ENCODE measurements at regions not wholly inside any gene's neighbourhood (a gene's known extent, or its start where the extent isn't known, plus 50 kb on each side); places are given as distances from the start of the nearest gene placed in this dataset.
"Not testable (repeated sequence)": the region's sequence is repeated elsewhere in the genome, so short reads cannot be mapped to it uniquely, and the experiment has no call there.

GRCh38 chr7:35919607-35920006 is 118.8 kb downstream of the SEPTIN7 start:
- Mint-ChIP-seq H3K27ac (peak overlapping the region; percentile 20), H3K4me3 (peak overlapping the region; percentile 68), H3K4me1 (peaks cover 12% of the 10 kb centered on the region)
- not testable (repeated sequence) for H3K27me3 Mint-ChIP-seq, H3K36me3 Mint-ChIP-seq, H3K9me3 Mint-ChIP-seq
- peak; percentile 89 for ATAC-seq (ENCODE audit: low read depth)
- DNase-seq (ENCODE audit: low spot score in 2 of 2), result peak in 1 of 2 donors; percentile 34

DNA sequence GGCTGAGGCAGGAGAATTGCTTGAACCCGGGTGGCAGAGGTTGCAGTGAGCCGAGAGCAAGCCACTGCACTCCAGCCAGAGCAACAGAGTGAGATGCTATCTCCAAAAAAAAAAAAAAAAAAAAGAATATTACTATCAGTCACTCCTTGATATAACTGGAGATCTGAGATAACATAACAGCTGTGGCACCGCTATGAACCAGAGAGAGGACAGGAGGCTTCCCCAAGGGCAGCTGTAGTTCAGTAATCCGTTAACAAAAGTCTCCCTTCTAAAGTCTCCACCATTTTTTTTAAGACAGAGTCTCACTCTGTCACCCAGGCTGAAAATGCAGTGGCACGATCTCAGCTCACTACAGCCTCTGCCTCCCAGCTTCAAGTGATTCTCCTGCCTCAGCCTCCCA is 120.5 kb downstream of the SEPTIN7 start:
- H3K36me3 Mint-ChIP-seq; H3K27ac Mint-ChIP-seq; H3K9me3 Mint-ChIP-seq; H3K27me3 Mint-ChIP-seq; H3K4me3 Mint-ChIP-seq; DNase-seq (ENCODE audit: low spot score in 2 of 2); ATAC-seq (ENCODE audit: low read depth): not testable (repeated sequence)
- peaks cover 12% of the 10 kb centered on the region for H3K4me1 Mint-ChIP-seq

- H3K4me3 Mint-ChIP-seq; H3K36me3 Mint-ChIP-seq; H3K27ac Mint-ChIP-seq; H3K9me3 Mint-ChIP-seq; H3K4me1 Mint-ChIP-seq; DNase-seq (ENCODE audit: low spot score in 2 of 2); ATAC-seq (ENCODE audit: low read depth); H3K27me3 Mint-ChIP-seq: not testable (repeated sequence)
Measured at GRCh38 chr7:35924668-35925067, 123.8 kb downstream of the SEPTIN7 start.

- H3K36me3 Mint-ChIP-seq; DNase-seq (ENCODE audit: low spot score in 2 of 2); H3K27me3 Mint-ChIP-seq; ATAC-seq (ENCODE audit: low read depth); H3K9me3 Mint-ChIP-seq; H3K27ac Mint-ChIP-seq; H3K4me3 Mint-ChIP-seq; H3K4me1 Mint-ChIP-seq: not testable (repeated sequence)
Measured at GRCh38 chr7:35926966-35927365, 126.1 kb downstream of the SEPTIN7 start.

- not testable (repeated sequence) for H3K36me3 Mint-ChIP-seq; DNase-seq (ENCODE audit: low spot score in 2 of 2); H3K9me3 Mint-ChIP-seq; H3K27me3 Mint-ChIP-seq; H3K4me1 Mint-ChIP-seq; H3K4me3 Mint-ChIP-seq; ATAC-seq (ENCODE audit: low read depth); H3K27ac Mint-ChIP-seq
Measured at GRCh38 chr7:35931134-35931533, 130.3 kb downstream of the SEPTIN7 start.

DNA sequence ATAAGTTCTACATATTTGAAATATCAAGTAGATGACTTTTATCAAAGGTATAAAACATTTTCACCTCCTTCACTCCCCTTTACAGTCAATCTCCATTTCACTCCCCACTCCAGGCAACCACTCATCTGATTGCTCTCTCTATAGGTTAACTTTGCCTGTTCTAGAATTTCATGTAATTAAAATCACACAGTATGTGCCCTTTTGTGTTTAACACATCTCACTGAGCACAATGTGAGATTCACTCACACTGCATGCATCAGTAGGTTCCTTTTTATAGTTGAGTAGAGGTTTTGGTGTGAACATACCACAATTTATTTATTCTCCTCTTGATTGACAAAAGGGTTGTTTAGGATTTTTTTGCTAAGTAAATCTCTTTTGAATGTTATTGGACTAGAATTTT is 130.7 kb downstream of the SEPTIN7 start:
- H3K27ac Mint-ChIP-seq; H3K9me3 Mint-ChIP-seq; ATAC-seq (ENCODE audit: low read depth); H3K36me3 Mint-ChIP-seq; H3K4me1 Mint-ChIP-seq; DNase-seq (ENCODE audit: low spot score in 2 of 2); H3K4me3 Mint-ChIP-seq; H3K27me3 Mint-ChIP-seq: not testable (repeated sequence)

- not testable (repeated sequence) for H3K36me3 Mint-ChIP-seq; H3K27me3 Mint-ChIP-seq; H3K9me3 Mint-ChIP-seq; ATAC-seq (ENCODE audit: low read depth); H3K4me3 Mint-ChIP-seq; H3K27ac Mint-ChIP-seq; DNase-seq (ENCODE audit: low spot score in 2 of 2); H3K4me1 Mint-ChIP-seq
Measured at GRCh38 chr7:35940695-35941094, 139.8 kb downstream of the SEPTIN7 start.

DNA sequence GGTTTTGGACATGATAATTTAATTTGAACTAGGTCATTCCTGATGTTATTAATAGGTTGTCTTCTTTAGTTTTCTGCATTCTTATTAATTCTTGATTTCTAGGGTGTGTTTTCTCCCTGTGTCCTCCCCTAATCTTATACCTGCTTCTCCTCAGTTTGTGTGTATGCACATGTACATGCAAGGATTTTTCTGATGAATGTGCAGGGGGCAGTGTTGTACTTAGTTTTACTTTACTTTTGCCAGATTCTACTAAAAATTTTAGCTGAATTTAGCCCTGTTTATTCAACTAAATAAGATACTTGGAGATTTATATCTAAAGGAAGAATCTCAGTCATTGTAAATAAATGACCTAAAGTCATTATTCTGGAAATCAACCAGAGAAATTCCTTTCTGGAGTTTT is 144.8 kb downstream of the SEPTIN7 start:
- H3K9me3 Mint-ChIP-seq, H3K27ac Mint-ChIP-seq: not testable (repeated sequence)

GRCh38 chr7:35955735-35956134 is 154.9 kb downstream of the SEPTIN7 start:
- not testable (repeated sequence) for DNase-seq (ENCODE audit: low spot score in 2 of 2); ATAC-seq (ENCODE audit: low read depth); H3K27ac Mint-ChIP-seq; H3K36me3 Mint-ChIP-seq; H3K9me3 Mint-ChIP-seq; H3K4me1 Mint-ChIP-seq; H3K4me3 Mint-ChIP-seq; H3K27me3 Mint-ChIP-seq

More for the DNA sequence above, 144.8 kb downstream of the SEPTIN7 start:
- DNase-seq (ENCODE audit: low spot score in 2 of 2); H3K27me3 Mint-ChIP-seq; H3K36me3 Mint-ChIP-seq; H3K4me3 Mint-ChIP-seq; H3K4me1 Mint-ChIP-seq; ATAC-seq (ENCODE audit: low read depth): not testable (repeated sequence)

GRCh38 chr7:35956988-35957387 is 156.1 kb downstream of the SEPTIN7 start:
- H3K27me3 Mint-ChIP-seq; H3K27ac Mint-ChIP-seq; DNase-seq (ENCODE audit: low spot score in 2 of 2); H3K36me3 Mint-ChIP-seq; H3K4me3 Mint-ChIP-seq; ATAC-seq (ENCODE audit: low read depth); H3K4me1 Mint-ChIP-seq; H3K9me3 Mint-ChIP-seq: not testable (repeated sequence)

DNA sequence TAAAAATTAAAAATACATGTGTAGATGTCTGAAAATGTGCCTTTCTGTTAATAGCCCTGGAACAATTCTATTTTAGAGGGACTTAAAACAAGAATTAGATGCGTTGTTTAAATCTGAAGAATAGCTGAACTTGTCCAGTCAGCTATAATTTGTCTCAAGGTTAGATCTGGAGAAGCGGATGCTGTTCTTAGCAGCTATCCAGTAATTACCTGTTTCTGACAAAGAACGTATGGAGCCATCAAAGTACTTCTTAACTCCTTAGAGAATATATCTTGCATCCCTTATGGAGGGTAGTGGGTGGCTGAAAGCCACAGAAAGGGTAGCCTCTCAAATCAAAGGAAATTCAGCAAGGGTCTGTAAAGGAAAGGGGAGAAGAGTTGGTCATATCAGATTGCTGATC is 160.4 kb downstream of the SEPTIN7 start:
- not testable (repeated sequence) for ATAC-seq (ENCODE audit: low read depth); H3K36me3 Mint-ChIP-seq; H3K4me3 Mint-ChIP-seq; DNase-seq (ENCODE audit: low spot score in 2 of 2); H3K27me3 Mint-ChIP-seq; H3K27ac Mint-ChIP-seq; H3K9me3 Mint-ChIP-seq; H3K4me1 Mint-ChIP-seq

DNA sequence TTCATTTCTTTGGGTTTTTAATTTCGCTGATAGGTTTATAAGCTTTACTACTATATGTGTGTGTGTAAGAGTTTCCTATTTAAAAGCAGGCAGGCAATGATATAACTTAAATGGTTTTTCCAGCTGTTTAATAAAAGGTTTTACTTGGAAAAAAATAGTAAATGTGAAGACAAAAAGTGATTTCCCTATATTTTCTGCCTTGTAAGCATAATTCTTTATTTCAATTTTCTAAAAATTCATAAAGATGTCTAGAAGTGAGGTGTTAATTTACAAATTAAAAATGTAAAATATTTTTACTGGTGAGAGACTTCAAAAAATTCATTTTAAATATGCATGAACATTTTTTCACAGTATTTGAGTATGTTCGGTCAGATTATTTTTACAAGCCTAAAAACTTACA is 161.8 kb downstream of the SEPTIN7 start:
- H3K36me3 Mint-ChIP-seq; ATAC-seq (ENCODE audit: low read depth); H3K27ac Mint-ChIP-seq; H3K27me3 Mint-ChIP-seq; H3K4me3 Mint-ChIP-seq; H3K9me3 Mint-ChIP-seq; H3K4me1 Mint-ChIP-seq; DNase-seq (ENCODE audit: low spot score in 2 of 2): not testable (repeated sequence)

DNA sequence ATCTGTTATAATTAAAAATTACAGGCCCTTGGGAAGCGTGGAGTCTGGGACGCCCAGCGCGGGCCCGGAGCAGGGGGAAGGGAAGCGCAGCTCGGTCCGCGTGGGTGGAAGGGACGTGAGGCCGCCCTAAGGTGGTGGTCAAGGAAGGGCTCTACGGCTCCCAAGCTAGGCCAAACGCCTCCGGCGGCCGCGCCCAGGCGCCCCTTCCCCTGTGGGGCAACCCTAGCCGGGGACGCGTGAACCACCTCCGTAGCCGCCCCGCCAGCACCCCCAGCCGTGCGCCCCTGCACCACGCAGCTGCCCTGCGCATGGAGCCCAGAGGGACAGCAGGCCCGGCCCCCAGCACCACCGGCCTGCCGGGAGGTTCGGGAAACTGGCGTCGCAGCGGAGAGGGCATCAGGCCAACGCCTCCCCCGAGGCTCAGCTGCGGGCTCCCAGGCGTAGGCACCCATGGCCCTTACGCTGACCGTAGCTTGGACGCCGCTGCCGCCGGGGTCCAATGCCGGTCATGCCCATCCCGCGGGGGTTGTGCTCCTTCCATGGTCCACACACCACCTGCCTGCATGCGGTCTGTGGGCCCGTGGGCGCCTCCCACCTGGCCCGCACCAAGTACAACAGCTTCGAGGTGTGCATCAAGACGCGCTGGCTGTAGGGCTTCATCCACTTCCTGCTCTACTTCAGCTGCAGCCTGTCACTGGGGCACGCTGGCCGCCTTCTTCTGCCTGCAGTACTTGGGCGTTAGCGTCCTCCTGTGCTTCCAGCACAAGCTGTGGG is 166.7 kb downstream of the SEPTIN7 start:
- peaks cover 9% of the 10 kb centered on the region for H3K27me3 Mint-ChIP-seq
- peaks cover 4% of the 10 kb centered on the region for H3K4me1 Mint-ChIP-seq
- DNase-seq (ENCODE audit: low spot score in 2 of 2) (no peak), ATAC-seq (ENCODE audit: low read depth) (no peak)
- H3K36me3 Mint-ChIP-seq, result no peaks in the 10 kb centered on the region
- H3K4me3 Mint-ChIP-seq, result no peak overlapping the region
- no peaks in the 10 kb centered on the region for H3K9me3 Mint-ChIP-seq
- no peak overlapping the region for H3K27ac Mint-ChIP-seq

DNA sequence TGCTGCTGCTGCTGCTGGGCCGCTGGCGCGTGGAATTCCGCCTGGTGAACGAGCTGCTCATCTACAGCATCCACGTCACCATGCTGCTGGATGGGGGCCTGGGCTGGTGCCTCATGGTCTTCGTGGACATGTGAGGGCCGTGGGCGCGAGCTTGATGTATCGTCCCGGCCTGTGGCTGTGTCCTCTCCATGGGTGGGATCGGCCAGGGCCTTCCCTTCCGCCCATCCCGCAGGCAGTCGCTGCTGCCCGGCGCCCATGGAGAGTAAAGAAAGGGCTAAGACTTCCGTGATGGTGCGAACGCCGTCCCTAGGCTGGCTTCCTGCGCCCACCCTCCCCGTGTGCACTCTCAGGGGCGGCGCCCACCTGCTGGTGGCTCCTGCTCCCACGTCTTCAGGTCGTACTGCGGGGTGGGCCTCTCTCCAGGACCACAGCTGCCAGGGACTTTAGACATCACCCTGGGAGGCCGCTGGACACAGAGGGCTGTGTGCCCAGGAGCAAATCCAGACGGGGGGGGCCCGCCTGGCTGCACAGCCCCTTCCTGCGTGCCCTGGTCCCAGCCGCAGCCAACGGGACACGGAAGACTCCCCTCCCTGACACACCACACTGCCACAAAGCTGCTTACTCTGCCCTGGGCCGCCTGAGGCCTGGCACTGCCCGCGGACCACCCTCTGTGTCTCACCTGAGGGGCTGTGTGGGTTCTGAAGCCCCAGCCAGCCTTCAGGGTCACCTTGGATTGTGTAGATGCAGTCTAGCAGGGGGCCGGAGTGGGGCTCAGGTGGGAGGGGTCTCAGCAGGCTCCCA is 167.5 kb downstream of the SEPTIN7 start:
- Mint-ChIP-seq H3K27me3 (peaks cover 9% of the 10 kb centered on the region), H3K9me3 (no peaks in the 10 kb centered on the region), H3K27ac (no peak overlapping the region), H3K36me3 (no peaks in the 10 kb centered on the region), H3K4me1 (peaks cover 4% of the 10 kb centered on the region), H3K4me3 (no peak overlapping the region)
- ATAC-seq (ENCODE audit: low read depth), result no peak
- DNase-seq (ENCODE audit: low spot score in 2 of 2), result no peak
